Suprapubic skin (tissue), 4 donors: ENCODE measurements at regions not wholly inside any gene's neighbourhood (a gene's known extent, or its start where the extent isn't known, plus 50 kb on each side); places are given as distances from the start of the nearest gene placed in this dataset.

Experiments used
- DNase-seq, 2 donors: peaks; one replicate each; pipeline ENCODE4 v3.0.0-alpha.2; 2019; ENCODE audit warnings: low spot score in 2 of 2
- H3K27ac ChIP-seq: fragments of 200-600 bp; sonication (generic); one replicate; pipeline ENCODE4 v1.5.1; 2019
- H3K27me3 ChIP-seq: fragments of 200-600 bp; sonication (generic); one replicate; pipeline ENCODE4 v1.5.1; 2019
- H3K36me3 ChIP-seq: fragments of 200-600 bp; sonication (generic); one replicate; pipeline ENCODE4 v1.5.1; 2019
- H3K4me1 ChIP-seq: fragments of 200-600 bp; sonication (generic); one replicate; pipeline ENCODE4 v1.5.1; 2019
- H3K4me3 ChIP-seq: fragments of 200-600 bp; sonication (generic); one replicate; pipeline ENCODE4 v1.5.1; 2019; ENCODE audit warnings: mild to moderate bottlenecking
- H3K9me3 ChIP-seq: fragments of 200-600 bp; sonication (generic); one replicate; pipeline ENCODE4 v1.5.1; 2019
- EP300 ChIP-seq: sonication (generic); formaldehyde crosslinking; IDR thresholded peaks from one replicate; pipeline ENCODE4 v1.6.1; 2017; ENCODE audit warnings: antibody characterized with exemption
- POLR2A ChIP-seq, 2 donors: fragments of 450-650 bp; IDR thresholded peaks; one replicate each; pipeline ENCODE4 v1.6.1; 2017; ENCODE audit warnings: antibody characterized with exemption in 2 of 2, mild to moderate bottlenecking in 2 of 2, moderate library complexity in 2 of 2
- POLR2AphosphoS5 ChIP-seq, 3 donors: sonication (generic); formaldehyde crosslinking; IDR thresholded peaks; one replicate each; pipeline ENCODE4 v1.6.1; 2017; ENCODE audit warnings: antibody characterized with exemption in 3 of 3
- WGBS: methylation state at CpG from one replicate; pipeline ENCODE4 v1.1.5; 2018; 5-methylcytosine and 5-hydroxymethylcytosine counted together
- TF ChIP-seq, protein P1 (sequence below), 2 donors: fragments of 200-600 bp in 1 of 2; fragments of 450-650 bp in 1 of 2; sonication (generic) in 1 of 2; IDR thresholded peaks; one replicate each; pipeline ENCODE4 v1.5.1; 2016 to 2019; ENCODE audit warnings: antibody characterized with exemption in 2 of 2, mild to moderate bottlenecking in 1 of 2, moderate library complexity in 1 of 2

DNA sequence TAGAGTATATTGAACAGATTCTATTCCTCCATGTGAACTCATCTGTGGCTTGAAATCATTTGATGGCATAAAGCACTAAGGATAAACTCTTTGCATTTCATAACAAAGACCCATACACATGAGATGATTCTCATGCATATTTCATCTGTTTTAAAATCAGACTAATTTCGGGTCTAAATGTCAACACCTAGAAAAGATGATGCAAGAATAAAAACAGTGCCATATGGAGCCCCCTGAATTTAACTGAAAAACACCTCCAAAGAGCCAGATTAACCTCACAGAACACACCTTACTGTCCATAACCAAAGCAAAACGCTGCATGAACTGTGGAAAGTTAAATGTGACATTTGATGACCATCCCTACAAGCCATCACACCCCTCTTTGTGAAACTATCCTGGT, 59.7 kb downstream of the ELAPOR2 start:
- H3K36me3 ChIP-seq = no peaks in the 10 kb centered on the region
- H3K4me1 ChIP-seq = peaks cover 31% of the 10 kb centered on the region
- no peak overlapping the region for H3K27ac ChIP-seq
- H3K27me3 ChIP-seq = no peaks in the 10 kb centered on the region
- WGBS = 66% methylated on average over 2 of the region's 2 CpGs
- H3K4me3 ChIP-seq = no peak overlapping the region
- no peaks in the 10 kb centered on the region for H3K9me3 ChIP-seq
- TF ChIP-seq EP300 (no peak), POLR2A (IDR thresholded peaks at IDR 0.05) (no peak), POLR2AphosphoS5 (IDR thresholded peaks at IDR 0.05) (no peak)
- TF ChIP-seq, protein P1, sequence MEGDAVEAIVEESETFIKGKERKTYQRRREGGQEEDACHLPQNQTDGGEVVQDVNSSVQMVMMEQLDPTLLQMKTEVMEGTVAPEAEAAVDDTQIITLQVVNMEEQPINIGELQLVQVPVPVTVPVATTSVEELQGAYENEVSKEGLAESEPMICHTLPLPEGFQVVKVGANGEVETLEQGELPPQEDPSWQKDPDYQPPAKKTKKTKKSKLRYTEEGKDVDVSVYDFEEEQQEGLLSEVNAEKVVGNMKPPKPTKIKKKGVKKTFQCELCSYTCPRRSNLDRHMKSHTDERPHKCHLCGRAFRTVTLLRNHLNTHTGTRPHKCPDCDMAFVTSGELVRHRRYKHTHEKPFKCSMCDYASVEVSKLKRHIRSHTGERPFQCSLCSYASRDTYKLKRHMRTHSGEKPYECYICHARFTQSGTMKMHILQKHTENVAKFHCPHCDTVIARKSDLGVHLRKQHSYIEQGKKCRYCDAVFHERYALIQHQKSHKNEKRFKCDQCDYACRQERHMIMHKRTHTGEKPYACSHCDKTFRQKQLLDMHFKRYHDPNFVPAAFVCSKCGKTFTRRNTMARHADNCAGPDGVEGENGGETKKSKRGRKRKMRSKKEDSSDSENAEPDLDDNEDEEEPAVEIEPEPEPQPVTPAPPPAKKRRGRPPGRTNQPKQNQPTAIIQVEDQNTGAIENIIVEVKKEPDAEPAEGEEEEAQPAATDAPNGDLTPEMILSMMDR (IDR thresholded peaks at IDR 0.05) = no peak
- DNase-seq = no peak

DNA sequence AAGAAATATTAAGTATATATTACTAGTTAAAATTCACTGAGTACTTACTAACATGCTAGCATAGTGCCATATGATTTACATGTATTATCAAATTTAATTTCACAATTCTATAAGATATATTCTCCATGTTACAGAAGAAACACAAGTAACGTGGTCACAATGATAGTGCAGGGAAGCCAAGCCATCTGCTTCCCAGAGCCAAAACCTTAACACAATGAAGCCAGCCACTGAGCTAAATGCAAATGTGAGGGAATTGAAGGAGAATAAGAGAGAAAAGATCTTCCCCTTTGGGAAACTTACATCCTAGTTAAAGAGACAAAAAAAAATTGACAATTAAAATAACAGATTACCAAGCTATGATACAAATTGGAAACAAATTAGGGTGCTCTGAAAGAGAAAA, 63.6 kb downstream of the ELAPOR2 start:
- H3K27ac ChIP-seq = no peak overlapping the region
- H3K4me1 ChIP-seq = peaks cover 8% of the 10 kb centered on the region
- no peak for DNase-seq
- WGBS = 86% methylated on average over 1 of the region's 1 CpG
- no peaks in the 10 kb centered on the region for H3K27me3 ChIP-seq
- H3K36me3 ChIP-seq = no peaks in the 10 kb centered on the region
- no peaks in the 10 kb centered on the region for H3K9me3 ChIP-seq
- H3K4me3 ChIP-seq = no peak overlapping the region
- TF ChIP-seq POLR2AphosphoS5 (IDR thresholded peaks at IDR 0.05) (no peak), POLR2A (IDR thresholded peaks at IDR 0.05) (no peak), EP300 (no peak)
- TF ChIP-seq, protein P1 (IDR thresholded peaks at IDR 0.05) = no peak

DNA sequence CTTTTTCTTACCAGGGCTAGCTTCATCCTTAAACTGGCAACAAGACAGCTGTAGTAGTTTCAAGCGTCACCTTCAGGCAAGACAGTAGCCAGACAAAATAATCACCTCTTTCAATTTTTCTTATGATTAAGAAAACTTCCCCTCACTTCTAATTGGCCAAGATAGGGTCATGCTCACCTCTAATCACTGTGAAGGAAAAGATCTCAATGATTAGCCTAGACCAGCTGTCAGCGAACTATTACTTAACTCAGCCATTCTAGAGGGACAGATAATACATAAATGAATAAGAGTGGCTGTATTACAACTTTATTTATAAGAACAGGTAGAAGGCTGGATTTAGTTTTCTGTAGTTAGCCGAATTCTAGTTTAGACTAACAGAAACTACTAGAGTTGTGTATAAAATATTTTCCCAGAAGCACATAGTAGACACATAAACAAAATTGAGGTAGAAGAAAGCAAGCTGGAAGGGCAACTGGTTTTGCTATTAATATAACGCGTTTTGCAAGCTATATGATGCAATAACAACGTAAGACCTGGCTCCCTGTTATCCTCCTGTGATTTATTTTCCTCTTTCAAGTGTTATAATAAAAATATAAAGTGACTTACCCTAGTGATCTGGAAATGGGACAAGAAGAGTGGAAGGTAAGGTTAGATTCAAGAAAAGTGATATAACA, 64.3 kb downstream of the ELAPOR2 start:
- Histone ChIP-seq H3K36me3 (no peaks in the 10 kb centered on the region), H3K27ac (no peak overlapping the region), H3K4me3 (no peak overlapping the region), H3K4me1 (peaks cover 3% of the 10 kb centered on the region), H3K27me3 (no peaks in the 10 kb centered on the region), H3K9me3 (no peaks in the 10 kb centered on the region)
- WGBS = 70% methylated on average over 6 of the region's 6 CpGs
- TF ChIP-seq EP300 (no peak), POLR2AphosphoS5 (IDR thresholded peaks at IDR 0.05) (no peak), POLR2A (IDR thresholded peaks at IDR 0.05) (no peak)
- TF ChIP-seq, protein P1 (IDR thresholded peaks at IDR 0.05) = no peak
- no peak for DNase-seq

DNA sequence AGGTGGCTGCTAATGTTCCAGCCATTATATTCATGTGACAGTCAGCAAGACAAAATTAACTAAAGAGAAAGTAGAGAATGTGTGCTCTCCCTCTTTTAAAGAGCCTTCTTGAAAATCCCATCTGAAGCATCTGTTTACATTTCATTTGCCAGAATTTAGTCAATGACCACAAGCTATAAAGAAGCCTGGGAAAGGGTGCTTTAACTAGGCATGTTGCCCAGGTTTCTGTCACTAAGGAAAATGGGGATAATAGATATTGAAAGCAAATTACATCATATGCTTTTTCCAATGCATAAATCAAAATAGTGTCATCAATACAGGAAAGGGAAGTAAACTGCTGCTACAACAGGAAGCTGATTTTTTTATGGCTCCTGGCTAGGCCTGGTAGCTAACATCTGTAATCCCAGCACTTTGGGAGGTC, 67.7 kb downstream of the ELAPOR2 start:
- no peak overlapping the region for H3K4me3 ChIP-seq
- H3K27ac ChIP-seq = no peak overlapping the region
- H3K36me3 ChIP-seq = no peaks in the 10 kb centered on the region
- H3K27me3 ChIP-seq = no peaks in the 10 kb centered on the region
- TF ChIP-seq, protein P1 (IDR thresholded peaks at IDR 0.05) = no peak
- TF ChIP-seq EP300 (no peak), POLR2A (IDR thresholded peaks at IDR 0.05) (no peak), POLR2AphosphoS5 (IDR thresholded peaks at IDR 0.05) (no peak)
- no peaks in the 10 kb centered on the region for H3K4me1 ChIP-seq
- H3K9me3 ChIP-seq = no peaks in the 10 kb centered on the region
- no peak for DNase-seq

DNA sequence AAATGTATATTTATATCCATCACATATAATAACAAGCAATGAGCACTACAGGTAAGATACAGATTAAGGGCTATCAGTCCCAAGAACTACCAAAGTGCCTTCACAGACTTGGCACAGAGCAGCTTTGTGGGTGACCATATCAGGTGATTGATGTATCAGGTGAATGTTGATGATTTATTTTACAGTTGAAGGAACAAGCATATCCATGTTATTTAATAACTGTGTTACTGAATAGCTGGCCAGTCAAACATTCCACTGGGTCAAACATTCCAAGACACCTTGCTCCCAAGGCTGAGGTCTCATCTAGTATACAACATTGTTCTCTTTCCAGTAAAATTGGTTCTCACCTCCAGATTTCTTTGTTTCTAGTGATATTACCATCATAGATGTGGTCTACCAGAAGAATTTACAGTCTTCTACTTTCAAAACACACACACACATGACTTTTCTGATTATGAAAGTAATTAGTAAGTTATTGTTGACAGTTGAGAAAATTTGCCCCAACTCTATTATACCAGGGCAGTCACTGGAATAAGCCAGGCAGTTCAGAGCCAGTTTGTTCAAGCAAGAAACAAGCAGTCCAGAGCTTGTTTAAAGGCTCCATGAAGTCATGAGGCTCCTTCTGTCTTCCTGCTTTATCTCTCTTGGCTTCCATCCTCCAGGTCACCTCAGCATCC, 68.2 kb downstream of the ELAPOR2 start:
- TF ChIP-seq POLR2A (IDR thresholded peaks at IDR 0.05) (no peak), POLR2AphosphoS5 (IDR thresholded peaks at IDR 0.05) (no peak), EP300 (no peak)
- TF ChIP-seq, protein P1 (IDR thresholded peaks at IDR 0.05) = no peak
- no peak overlapping the region for H3K4me3 ChIP-seq
- DNase-seq = no peak
- no peaks in the 10 kb centered on the region for H3K27me3 ChIP-seq
- no peaks in the 10 kb centered on the region for H3K9me3 ChIP-seq
- no peaks in the 10 kb centered on the region for H3K36me3 ChIP-seq
- H3K27ac ChIP-seq = no peak overlapping the region
- H3K4me1 ChIP-seq = no peaks in the 10 kb centered on the region
